Right renal pelvis (tissue), 4 donors: ENCODE measurements at regions not wholly inside any gene's neighbourhood (a gene's known extent, or its start where the extent isn't known, plus 50 kb on each side); places are given as distances from the start of the nearest gene placed in this dataset.
A peak's percentile ranks its signal among the peaks of the same experiment; 100 is the strongest.

Experiments used
- DNase-seq, 4 donors: peaks; one replicate each; pipeline ENCODE4 v3.0.0-alpha.2; 2013; ENCODE audit warnings: low read depth in 4 of 4, low spot score in 3 of 4, missing footprints in 1 of 4

DNA sequence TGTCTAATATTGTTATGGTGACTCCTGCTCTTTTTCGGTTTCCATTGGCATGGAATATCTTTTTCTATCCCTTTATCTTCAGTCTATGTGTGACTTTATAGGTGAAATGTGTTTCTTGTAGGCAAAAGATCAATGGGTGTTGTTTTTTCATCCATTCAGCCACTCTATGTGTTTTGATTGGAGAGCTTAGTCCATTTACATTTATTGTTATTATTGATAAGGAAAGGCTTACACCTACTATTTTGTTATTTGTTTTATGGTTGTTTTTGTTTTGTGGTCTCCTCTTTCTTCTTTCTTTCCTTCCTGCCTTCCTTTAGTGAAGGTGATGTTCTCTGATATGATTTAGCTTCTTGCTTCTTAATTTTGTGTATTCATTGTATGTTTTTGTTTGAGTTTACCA, 414.3 kb downstream of the ADRA2A start:
- no peak for DNase-seq

GRCh38 chr10:111493024-111493625, 416.3 kb downstream of the ADRA2A start:
- DNase-seq = no peak

DNA sequence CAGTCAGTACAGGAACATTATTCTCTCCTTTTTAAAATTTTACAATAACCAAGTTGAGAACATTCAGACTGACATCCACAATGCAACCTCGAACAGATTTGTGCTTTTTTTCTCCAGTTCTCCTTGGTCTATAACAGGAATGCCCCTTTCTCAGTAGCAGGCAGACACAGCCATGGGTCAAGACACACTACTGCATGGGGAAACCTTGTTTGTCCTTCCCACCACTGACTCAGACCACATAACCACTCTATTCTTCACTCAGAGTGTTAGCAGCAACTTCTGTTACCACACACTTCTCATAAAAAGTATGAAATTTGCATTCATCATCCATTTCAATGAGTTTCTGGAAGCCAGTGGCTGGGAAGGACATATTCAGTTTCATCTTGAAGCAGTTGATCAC, 421.7 kb downstream of the ADRA2A start:
- DNase-seq = no peak

- DNase-seq = no peak
Observed at GRCh38 chr10:111504376-111504775, 427.5 kb downstream of the ADRA2A start.

DNA sequence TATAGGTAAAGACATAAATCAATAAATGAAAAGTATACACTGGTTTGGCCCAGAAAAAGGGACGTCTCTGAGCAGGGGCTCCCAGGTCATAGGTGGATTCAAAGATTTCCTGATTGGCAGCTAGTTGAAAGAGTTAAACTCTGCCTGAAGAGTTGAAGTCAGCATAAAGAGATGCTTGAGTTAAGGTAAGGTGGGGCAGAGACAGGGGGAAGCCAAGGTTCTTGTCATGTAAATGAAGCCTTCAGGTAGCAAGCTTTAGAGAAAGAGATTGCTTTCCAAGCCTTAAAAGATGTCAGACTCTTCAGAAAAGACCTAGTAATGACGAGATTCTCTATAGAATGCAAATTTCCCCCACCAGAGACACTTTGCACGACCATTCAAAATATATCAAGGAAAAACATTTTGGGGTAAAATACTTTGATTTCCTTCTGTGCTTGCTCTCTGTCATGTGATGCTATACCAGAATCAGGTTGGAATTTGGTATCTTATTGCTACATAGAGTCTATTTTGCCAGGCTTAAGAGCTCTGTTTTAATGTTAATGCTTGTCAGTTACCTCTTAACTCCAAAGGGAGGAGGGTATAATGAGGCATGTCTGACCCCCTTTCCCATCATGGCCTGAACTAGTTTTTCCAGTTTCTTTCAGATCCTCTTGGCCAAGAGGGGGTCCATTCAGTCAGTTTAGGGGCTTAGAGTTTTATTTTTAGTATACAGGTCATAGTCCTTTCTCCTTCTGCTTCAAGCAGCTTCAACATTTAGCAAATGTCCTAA, 429.6 kb downstream of the ADRA2A start:
- no peak for DNase-seq

- peak in 1 of 4 donors; percentile 3 for DNase-seq
Observed at GRCh38 chr10:111511751-111512150, 434.9 kb downstream of the ADRA2A start.

DNA sequence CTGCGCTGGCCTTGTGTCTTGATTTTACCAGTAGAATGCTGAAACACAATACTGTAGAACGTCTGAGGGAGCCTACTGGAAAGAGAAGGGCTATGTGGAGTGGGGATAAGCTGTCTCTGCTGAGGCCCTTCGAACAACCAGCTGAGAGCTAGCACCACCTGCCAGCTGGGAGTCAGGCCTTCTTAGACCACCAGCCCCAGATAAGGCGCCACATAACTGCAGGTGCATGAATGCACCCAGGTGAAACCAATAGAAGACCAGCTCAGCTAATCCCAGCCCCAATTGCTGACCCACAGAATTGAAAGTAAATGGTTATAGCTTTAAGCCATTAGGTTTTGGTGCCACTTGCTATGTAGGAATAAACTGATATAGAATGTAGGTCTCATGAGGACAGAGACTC, 438.4 kb downstream of the ADRA2A start:
- no peak for DNase-seq

DNA sequence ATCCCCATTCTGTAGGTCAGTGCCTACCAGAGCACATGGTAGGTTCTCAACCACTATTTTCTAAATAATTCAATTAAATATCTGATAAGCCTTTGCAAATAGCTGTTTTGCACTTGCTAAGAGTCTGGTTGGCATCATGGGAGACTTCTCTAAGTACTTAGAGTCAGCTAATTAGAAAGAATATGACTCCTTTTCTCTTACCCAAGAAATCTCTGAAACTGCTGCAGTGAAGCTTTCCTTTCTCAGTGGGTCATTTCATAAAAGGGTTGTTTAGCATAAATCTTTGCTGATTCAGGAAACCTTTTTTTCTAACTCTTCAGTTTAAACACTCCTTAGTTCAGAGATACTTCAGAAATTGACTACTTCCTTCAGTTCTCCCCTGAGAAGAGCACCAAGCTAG, 438.9 kb downstream of the ADRA2A start:
- no peak for DNase-seq

- DNase-seq = no peak
Observed at GRCh38 chr10:111516144-111516543, 439.3 kb downstream of the ADRA2A start.

- DNase-seq = no peak
Observed at GRCh38 chr10:111522141-111522540, 445.3 kb downstream of the ADRA2A start.

DNA sequence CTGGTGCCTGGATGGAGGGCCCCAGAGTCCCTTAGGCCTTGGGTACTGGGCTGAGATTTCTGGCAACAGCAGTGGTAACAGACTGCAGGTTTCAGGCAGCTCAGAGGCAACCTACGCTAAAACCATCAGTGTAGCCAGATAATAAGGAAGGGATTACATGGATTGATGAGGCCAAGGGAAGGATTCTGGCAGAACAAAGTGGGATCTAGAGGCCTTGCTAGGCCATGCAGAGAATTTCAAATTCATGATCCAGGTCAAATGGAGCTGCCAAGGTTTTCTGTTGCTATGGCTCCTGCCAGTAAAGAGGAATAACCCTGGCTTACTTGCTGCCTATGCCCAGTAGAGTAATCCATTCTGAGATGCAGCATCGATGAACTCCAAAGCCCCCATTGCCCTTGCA, 445.7 kb downstream of the ADRA2A start:
- no peak for DNase-seq

DNA sequence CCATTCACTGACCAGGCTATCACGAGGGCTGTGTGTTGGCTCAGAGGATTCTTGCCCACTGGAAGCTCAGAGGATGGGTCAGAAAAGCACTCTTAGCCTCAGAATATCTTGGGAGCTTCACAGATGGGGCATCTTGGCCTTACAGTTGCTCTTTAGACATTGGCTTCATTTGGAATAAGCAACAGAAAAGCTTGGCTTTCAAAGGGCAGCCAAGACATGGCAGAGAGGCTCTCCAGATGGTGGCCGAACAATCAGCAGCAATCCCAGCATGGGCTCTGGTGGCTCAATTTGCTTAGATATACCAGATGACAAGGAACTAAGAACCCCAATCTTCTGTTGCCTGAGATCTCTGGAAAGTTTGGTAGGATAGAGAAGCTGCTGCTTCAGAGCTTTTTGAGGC, 446.2 kb downstream of the ADRA2A start:
- DNase-seq = no peak

GRCh38 chr10:111524134-111524533, 447.3 kb downstream of the ADRA2A start:
- DNase-seq = no peak

GRCh38 chr10:111525696-111526095, 448.9 kb downstream of the ADRA2A start:
- no peak for DNase-seq

DNA sequence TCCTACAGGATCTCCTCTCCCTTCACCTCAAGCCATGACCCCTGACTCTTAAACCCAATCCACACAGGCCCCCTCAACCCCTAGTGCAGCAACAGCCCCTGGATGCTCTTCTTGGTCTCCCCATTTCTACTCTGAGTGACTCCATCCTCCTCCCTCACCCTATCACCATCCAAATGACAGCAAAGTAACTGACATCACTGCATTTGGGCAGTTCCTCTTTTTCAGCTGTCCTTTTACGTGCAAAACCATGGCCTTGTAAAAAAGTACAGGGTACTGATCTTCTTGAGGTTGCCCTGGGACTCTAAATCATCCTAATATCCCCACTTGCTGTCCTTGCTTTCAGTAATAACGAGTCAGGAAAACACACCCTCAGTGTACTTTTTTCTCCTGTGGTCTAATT, 454.9 kb downstream of the ADRA2A start:
- DNase-seq = no peak

DNA sequence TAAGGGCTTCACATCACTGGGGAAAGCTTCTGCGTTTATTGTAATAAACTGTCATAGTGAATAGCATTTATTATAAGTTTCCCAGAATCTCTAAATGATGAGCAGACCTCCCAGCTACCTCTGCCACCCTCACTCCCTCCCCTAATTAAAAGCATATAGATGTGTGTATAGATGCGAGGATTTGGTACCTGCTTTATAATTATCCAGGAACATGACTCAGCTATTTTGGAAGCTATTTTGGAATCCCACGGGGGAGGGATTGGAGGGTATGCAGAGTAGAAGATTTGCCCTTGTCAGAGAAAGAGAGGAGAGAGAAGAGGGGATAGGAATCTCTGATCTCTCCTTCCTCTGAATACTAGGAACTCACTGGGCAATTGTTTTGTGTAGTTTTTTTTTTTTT, 455.3 kb downstream of the ADRA2A start:
- no peak for DNase-seq

GRCh38 chr10:111539246-111539645, 462.4 kb downstream of the ADRA2A start:
- no peak for DNase-seq

DNA sequence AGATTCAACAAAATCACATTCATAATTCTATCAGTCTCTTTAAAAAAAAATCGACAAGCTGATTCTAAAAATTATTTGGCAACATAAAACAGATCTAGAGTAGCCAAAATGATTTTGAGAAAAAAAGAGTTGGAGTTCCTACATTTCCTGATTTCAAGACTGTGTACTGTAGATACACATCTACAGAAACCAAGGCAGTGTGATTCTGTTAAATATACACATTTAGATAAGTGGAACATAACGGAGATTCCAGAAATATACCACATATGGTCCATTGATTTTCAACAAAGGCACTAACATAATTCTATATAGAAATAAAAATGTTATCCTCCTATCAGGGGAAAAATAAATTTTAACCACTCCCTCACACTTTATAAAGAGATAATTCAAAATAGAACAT, 467.0 kb downstream of the ADRA2A start:
- DNase-seq = no peak

GRCh38 chr10:111545861-111546605, 469.2 kb downstream of the ADRA2A start:
- no peak for DNase-seq

GRCh38 chr10:111548084-111548726, 471.4 kb downstream of the ADRA2A start:
- no peak for DNase-seq

- no peak for DNase-seq
Observed at GRCh38 chr10:111551001-111551400, 474.2 kb downstream of the ADRA2A start.
